ENCODE measurements at regions not wholly inside any gene's neighbourhood (a gene's known extent, or its start where the extent isn't known, plus 50 kb on each side); places are given as distances from the start of the nearest gene placed in this dataset.

DNA sequence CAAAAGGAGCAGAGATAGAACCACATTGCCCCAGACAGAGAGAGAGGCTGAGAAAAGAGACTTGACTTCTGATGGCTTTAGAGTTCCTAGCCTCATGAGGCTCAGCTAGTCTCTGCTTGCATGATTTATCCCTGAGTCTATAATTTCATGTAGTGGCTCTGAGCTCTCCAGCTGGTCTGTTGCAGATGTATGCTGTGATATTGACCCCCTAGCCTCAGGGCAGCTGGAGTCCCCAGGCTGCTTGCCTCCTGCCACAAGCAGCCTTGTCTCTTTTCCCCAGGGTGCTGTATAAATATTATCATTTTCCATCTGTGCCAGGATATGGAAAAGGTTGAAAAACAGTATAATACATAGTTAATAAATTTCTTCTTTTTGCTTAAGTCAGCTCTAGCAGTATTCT lies 467.6 kb upstream of the CWC22 start:
- Histone ChIP-seq H3K36me3 (ENCODE audit: control insufficient read depth in 2 of 2, insufficient read depth in 2 of 2, low read length in 2 of 2) (no peaks in the 10 kb centered on the region), H3K4me1 (ENCODE audit: control insufficient read depth, insufficient read depth, low read length) (no peaks in the 10 kb centered on the region), H3K27ac (ENCODE audit: low read length) (no peak overlapping the region), H3K9me3 (ENCODE audit: control insufficient read depth in 2 of 2, low read length in 2 of 2) (no peaks in the 10 kb centered on the region), H3K9ac (ENCODE audit: low read length in 2 of 2) (no peak overlapping the region), H3K4me3 (ENCODE audit: low read length in 2 of 2) (no peak overlapping the region), H3K27me3 (ENCODE audit: control insufficient read depth in 1 of 2, insufficient read depth in 2 of 2, low read length in 2 of 2) (no peaks in the 10 kb centered on the region)

GRCh38 chr2:180473456-180473855 lies 466.4 kb upstream of the CWC22 start:
- Histone ChIP-seq H3K36me3 (ENCODE audit: control insufficient read depth in 2 of 2, insufficient read depth in 2 of 2, low read length in 2 of 2) (no peaks in the 10 kb centered on the region), H3K27me3 (ENCODE audit: control insufficient read depth in 1 of 2, insufficient read depth in 2 of 2, low read length in 2 of 2) (no peaks in the 10 kb centered on the region), H3K9me3 (ENCODE audit: control insufficient read depth in 2 of 2, low read length in 2 of 2) (no peaks in the 10 kb centered on the region), H3K27ac (ENCODE audit: low read length) (no peak overlapping the region), H3K4me3 (ENCODE audit: low read length in 2 of 2) (no peak overlapping the region), H3K4me1 (ENCODE audit: control insufficient read depth, insufficient read depth, low read length) (no peaks in the 10 kb centered on the region), H3K9ac (ENCODE audit: low read length in 2 of 2) (no peak overlapping the region)

- Histone ChIP-seq H3K9me3 (ENCODE audit: control insufficient read depth in 2 of 2, low read length in 2 of 2) (no peaks in the 10 kb centered on the region), H3K27me3 (ENCODE audit: control insufficient read depth in 1 of 2, insufficient read depth in 2 of 2, low read length in 2 of 2) (no peaks in the 10 kb centered on the region), H3K27ac (ENCODE audit: low read length) (no peak overlapping the region), H3K4me3 (ENCODE audit: low read length in 2 of 2) (no peak overlapping the region), H3K36me3 (ENCODE audit: control insufficient read depth in 2 of 2, insufficient read depth in 2 of 2, low read length in 2 of 2) (no peaks in the 10 kb centered on the region), H3K9ac (ENCODE audit: low read length in 2 of 2) (no peak overlapping the region), H3K4me1 (ENCODE audit: control insufficient read depth, insufficient read depth, low read length) (no peaks in the 10 kb centered on the region)
Observed at GRCh38 chr2:180472133-180472532, 465.0 kb upstream of the CWC22 start.

- Histone ChIP-seq H3K9me3 (ENCODE audit: control insufficient read depth in 2 of 2, low read length in 2 of 2) (no peaks in the 10 kb centered on the region), H3K9ac (ENCODE audit: low read length in 2 of 2) (no peak overlapping the region), H3K4me1 (ENCODE audit: control insufficient read depth, insufficient read depth, low read length) (no peaks in the 10 kb centered on the region), H3K27ac (ENCODE audit: low read length) (no peak overlapping the region), H3K4me3 (ENCODE audit: low read length in 2 of 2) (no peak overlapping the region), H3K27me3 (ENCODE audit: control insufficient read depth in 1 of 2, insufficient read depth in 2 of 2, low read length in 2 of 2) (no peaks in the 10 kb centered on the region), H3K36me3 (ENCODE audit: control insufficient read depth in 2 of 2, insufficient read depth in 2 of 2, low read length in 2 of 2) (no peaks in the 10 kb centered on the region)
Observed at GRCh38 chr2:180463608-180464007, 456.5 kb upstream of the CWC22 start.

DNA sequence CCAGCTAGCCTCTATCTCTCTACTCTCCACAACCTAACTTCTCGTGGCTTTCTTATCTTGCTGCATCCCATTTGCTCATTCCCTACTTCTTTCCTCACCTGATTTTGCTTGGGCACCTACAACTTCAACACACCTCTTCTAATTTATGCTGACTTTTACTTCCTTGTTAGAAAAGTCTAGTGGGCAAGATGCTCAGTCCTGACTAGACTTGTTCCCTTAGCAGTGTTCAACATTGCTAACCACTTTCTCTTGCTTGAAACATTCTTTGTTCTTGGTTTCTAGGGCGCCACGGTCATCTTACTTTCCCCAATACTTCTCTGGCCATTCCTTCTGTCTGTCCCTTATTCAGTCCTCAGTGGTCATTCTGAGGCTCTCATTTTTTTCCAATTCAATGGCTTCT lies 454.7 kb upstream of the CWC22 start:
- Histone ChIP-seq H3K36me3 (ENCODE audit: control insufficient read depth in 2 of 2, insufficient read depth in 2 of 2, low read length in 2 of 2) (no peaks in the 10 kb centered on the region), H3K4me1 (ENCODE audit: control insufficient read depth, insufficient read depth, low read length) (no peaks in the 10 kb centered on the region), H3K9ac (ENCODE audit: low read length in 2 of 2) (no peak overlapping the region), H3K9me3 (ENCODE audit: control insufficient read depth in 2 of 2, low read length in 2 of 2) (no peaks in the 10 kb centered on the region), H3K4me3 (ENCODE audit: low read length in 2 of 2) (no peak overlapping the region), H3K27ac (ENCODE audit: low read length) (no peak overlapping the region), H3K27me3 (ENCODE audit: control insufficient read depth in 1 of 2, insufficient read depth in 2 of 2, low read length in 2 of 2) (no peaks in the 10 kb centered on the region)

DNA sequence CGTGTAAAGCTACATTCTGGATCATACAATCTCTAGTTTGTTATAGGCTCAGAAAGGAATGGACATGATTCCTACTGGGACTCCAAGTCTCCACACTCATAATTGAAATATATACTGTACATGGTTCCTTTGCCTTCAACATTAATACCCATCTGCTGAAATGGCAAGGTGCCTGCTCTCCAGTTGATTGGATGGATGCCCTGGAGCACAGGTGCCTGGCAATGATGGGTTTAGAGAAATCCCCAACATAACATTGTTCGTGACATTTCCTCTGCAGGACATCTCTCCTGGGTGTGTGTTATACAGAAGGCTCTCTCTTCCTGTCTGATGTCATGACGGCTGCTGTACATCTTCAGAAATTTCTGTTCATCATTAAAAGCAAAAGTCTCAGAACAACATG lies 449.7 kb upstream of the CWC22 start:
- Histone ChIP-seq H3K27me3 (ENCODE audit: control insufficient read depth in 1 of 2, insufficient read depth in 2 of 2, low read length in 2 of 2) (no peaks in the 10 kb centered on the region), H3K36me3 (ENCODE audit: control insufficient read depth in 2 of 2, insufficient read depth in 2 of 2, low read length in 2 of 2) (no peaks in the 10 kb centered on the region), H3K9me3 (ENCODE audit: control insufficient read depth in 2 of 2, low read length in 2 of 2) (no peaks in the 10 kb centered on the region), H3K4me3 (ENCODE audit: low read length in 2 of 2) (no peak overlapping the region), H3K4me1 (ENCODE audit: control insufficient read depth, insufficient read depth, low read length) (no peaks in the 10 kb centered on the region), H3K27ac (ENCODE audit: low read length) (no peak overlapping the region), H3K9ac (ENCODE audit: low read length in 2 of 2) (no peak overlapping the region)

GRCh38 chr2:180450841-180451240 lies 443.7 kb upstream of the CWC22 start:
- no peaks in the 10 kb centered on the region for H3K4me1 ChIP-seq (ENCODE audit: control insufficient read depth, insufficient read depth, low read length)
- no peaks in the 10 kb centered on the region for H3K9me3 ChIP-seq (ENCODE audit: control insufficient read depth in 2 of 2, low read length in 2 of 2)
- H3K27me3 ChIP-seq (ENCODE audit: control insufficient read depth in 1 of 2, insufficient read depth in 2 of 2, low read length in 2 of 2), result no peaks in the 10 kb centered on the region
- H3K27ac ChIP-seq (ENCODE audit: low read length), result no peak overlapping the region
- no peaks in the 10 kb centered on the region for H3K36me3 ChIP-seq (ENCODE audit: control insufficient read depth in 2 of 2, insufficient read depth in 2 of 2, low read length in 2 of 2)
- no peak overlapping the region for H3K9ac ChIP-seq (ENCODE audit: low read length in 2 of 2)
- no peak overlapping the region for H3K4me3 ChIP-seq (ENCODE audit: low read length in 2 of 2)

DNA sequence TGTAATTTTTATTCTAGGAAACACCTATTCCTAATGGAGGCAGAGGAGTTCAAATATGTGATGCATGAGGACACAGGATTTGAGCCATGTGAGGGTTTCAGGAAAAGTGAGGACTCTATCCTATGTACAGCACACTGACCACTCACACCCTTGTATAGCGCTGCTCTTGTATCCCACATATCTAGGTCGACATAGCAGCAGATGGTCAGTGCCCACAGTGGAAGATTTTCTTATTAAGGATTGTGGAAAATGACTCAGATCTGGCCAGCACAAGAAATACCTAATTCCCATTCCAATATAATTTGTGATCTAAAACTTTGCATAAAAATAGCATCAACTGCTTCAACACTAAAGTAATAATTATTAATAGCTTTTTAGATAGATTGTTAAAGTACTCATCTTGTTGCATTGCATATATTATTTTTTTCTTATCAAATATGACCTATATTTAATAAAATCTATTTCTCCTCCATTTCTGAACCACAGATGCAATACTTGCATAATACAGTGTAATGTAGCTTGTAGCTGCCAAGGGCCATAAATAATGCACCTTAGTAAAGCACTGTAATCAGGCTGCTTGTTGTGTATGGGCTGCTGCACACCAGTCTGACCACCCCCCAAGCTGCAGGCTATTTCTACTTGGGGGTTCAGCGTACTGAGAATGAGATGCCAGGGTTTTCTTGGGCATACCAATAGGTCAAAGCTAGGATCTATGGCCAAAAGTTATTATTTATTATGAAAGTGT lies 442.2 kb upstream of the CWC22 start:
- no peaks in the 10 kb centered on the region for H3K4me1 ChIP-seq (ENCODE audit: control insufficient read depth, insufficient read depth, low read length)
- no peak overlapping the region for H3K9ac ChIP-seq (ENCODE audit: low read length in 2 of 2)
- H3K9me3 ChIP-seq (ENCODE audit: control insufficient read depth in 2 of 2, low read length in 2 of 2), result no peaks in the 10 kb centered on the region
- no peak overlapping the region for H3K4me3 ChIP-seq (ENCODE audit: low read length in 2 of 2)
- H3K36me3 ChIP-seq (ENCODE audit: control insufficient read depth in 2 of 2, insufficient read depth in 2 of 2, low read length in 2 of 2), result no peaks in the 10 kb centered on the region
- no peak overlapping the region for H3K27ac ChIP-seq (ENCODE audit: low read length)
- H3K27me3 ChIP-seq (ENCODE audit: control insufficient read depth in 1 of 2, insufficient read depth in 2 of 2, low read length in 2 of 2), result no peaks in the 10 kb centered on the region

DNA sequence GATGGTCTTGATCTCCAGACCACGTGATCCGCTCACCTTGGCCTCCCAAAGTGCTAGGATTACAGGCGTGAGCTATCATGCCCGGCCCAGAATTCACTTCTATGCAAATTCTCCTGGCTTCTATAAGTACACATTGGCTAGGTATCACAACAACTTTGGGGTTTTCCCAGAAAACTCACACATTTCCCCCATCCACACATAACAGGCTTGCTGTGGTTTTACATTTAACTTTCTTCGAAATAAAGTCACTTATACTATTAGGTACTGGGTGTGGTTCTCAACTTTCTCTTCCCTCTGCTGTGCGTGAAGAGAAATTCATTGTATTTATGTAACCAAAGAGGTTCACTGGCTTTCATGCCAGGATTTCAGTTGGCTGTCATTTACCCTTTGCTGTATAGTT lies 439.4 kb upstream of the CWC22 start:
- Histone ChIP-seq H3K9ac (ENCODE audit: low read length in 2 of 2) (no peak overlapping the region), H3K27me3 (ENCODE audit: control insufficient read depth in 1 of 2, insufficient read depth in 2 of 2, low read length in 2 of 2) (no peaks in the 10 kb centered on the region), H3K4me3 (ENCODE audit: low read length in 2 of 2) (no peak overlapping the region), H3K4me1 (ENCODE audit: control insufficient read depth, insufficient read depth, low read length) (no peaks in the 10 kb centered on the region), H3K9me3 (ENCODE audit: control insufficient read depth in 2 of 2, low read length in 2 of 2) (no peaks in the 10 kb centered on the region), H3K36me3 (ENCODE audit: control insufficient read depth in 2 of 2, insufficient read depth in 2 of 2, low read length in 2 of 2) (no peaks in the 10 kb centered on the region), H3K27ac (ENCODE audit: low read length) (no peak overlapping the region)

DNA sequence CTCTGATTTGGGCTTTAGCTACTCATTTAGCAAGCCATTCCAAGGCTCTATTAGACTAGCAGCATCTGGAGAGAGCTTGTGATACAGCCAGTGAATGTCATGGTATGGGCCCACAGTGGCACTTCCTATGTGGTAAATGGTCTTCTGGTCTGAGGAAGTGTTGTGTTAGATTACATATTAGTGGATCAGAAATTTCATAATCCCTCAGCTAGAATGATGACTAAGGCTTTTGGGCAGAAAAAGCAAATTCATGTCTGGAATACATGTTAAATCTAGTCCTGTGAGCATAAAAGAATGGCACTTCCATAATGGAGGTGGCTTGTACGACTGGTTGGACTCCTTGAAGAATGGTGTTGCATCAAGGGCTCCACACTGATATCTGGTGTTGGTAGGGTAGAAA lies 436.8 kb upstream of the CWC22 start:
- no peaks in the 10 kb centered on the region for H3K36me3 ChIP-seq (ENCODE audit: control insufficient read depth in 2 of 2, insufficient read depth in 2 of 2, low read length in 2 of 2)
- H3K9me3 ChIP-seq (ENCODE audit: control insufficient read depth in 2 of 2, low read length in 2 of 2), result no peaks in the 10 kb centered on the region

GRCh38 chr2:180442860-180443644 lies 436.0 kb upstream of the CWC22 start:
- Histone ChIP-seq H3K4me1 (ENCODE audit: control insufficient read depth, insufficient read depth, low read length) (no peaks in the 10 kb centered on the region), H3K27me3 (ENCODE audit: control insufficient read depth in 1 of 2, insufficient read depth in 2 of 2, low read length in 2 of 2) (no peaks in the 10 kb centered on the region), H3K27ac (ENCODE audit: low read length) (no peak overlapping the region), H3K36me3 (ENCODE audit: control insufficient read depth in 2 of 2, insufficient read depth in 2 of 2, low read length in 2 of 2) (no peaks in the 10 kb centered on the region), H3K9me3 (ENCODE audit: control insufficient read depth in 2 of 2, low read length in 2 of 2) (no peaks in the 10 kb centered on the region), H3K4me3 (ENCODE audit: low read length in 2 of 2) (no peak overlapping the region), H3K9ac (ENCODE audit: low read length in 2 of 2) (no peak overlapping the region)

More for the DNA sequence above, 436.8 kb upstream of the CWC22 start:
- no peak overlapping the region for H3K27ac ChIP-seq (ENCODE audit: low read length)
- H3K27me3 ChIP-seq (ENCODE audit: control insufficient read depth in 1 of 2, insufficient read depth in 2 of 2, low read length in 2 of 2), result no peaks in the 10 kb centered on the region
- no peak overlapping the region for H3K9ac ChIP-seq (ENCODE audit: low read length in 2 of 2)
- no peaks in the 10 kb centered on the region for H3K4me1 ChIP-seq (ENCODE audit: control insufficient read depth, insufficient read depth, low read length)
- H3K4me3 ChIP-seq (ENCODE audit: low read length in 2 of 2), result no peak overlapping the region
